Fibroblast of the conjunctiva (primary cell): ENCODE measurements at regions not wholly inside any gene's neighbourhood (a gene's known extent, or its start where the extent isn't known, plus 50 kb on each side); places are given as distances from the start of the nearest gene placed in this dataset.
"Not testable (repeated sequence)": the region's sequence is repeated elsewhere in the genome, so short reads cannot be mapped to it uniquely, and the experiment has no call there.

Experiments
- DNase-seq: peaks from one replicate; pipeline ENCODE4 v3.0.0-alpha.2; 2010; ENCODE audit warnings: low read depth

DNA sequence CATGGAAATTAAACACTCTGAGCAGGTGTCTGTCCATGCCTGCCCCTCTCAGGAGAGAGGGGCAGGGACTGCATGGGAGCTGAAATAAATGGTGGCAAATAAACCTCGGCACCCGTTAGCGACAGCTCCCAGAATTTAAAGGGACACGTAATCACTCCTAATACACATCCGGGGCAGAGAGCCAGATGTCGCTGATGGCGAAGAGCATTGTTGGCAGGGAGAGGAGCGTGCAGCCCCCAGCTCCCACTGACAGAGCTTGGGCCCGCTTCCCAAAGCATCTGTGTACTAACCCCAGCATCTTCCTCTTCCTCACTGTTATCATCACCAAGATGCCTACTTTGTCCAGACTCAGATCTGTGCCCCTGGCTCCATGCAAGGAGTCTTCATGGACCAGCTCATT is 85.8 kb downstream of the IRX5 start:
- DNase-seq, result no peak

DNA sequence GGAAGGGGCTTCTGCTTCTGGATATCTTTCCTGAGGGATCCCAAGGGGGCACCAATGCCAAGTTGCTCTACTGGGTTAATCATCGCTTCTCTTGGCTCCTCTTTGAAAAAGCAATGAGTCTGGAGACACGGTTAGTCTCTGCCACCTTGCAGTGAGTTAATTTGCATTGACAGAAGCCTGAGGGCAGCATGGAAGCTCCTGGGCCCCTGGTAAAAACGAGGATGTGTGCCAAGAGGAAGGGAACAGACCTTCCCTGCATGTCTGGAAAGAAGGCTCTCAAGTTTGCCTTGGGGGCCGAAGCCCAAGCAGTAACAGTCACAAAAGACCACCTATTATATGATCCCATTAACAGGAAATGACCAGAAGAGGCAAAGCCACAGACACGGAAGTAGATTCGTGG is 86.7 kb downstream of the IRX5 start:
- DNase-seq, result no peak

DNA sequence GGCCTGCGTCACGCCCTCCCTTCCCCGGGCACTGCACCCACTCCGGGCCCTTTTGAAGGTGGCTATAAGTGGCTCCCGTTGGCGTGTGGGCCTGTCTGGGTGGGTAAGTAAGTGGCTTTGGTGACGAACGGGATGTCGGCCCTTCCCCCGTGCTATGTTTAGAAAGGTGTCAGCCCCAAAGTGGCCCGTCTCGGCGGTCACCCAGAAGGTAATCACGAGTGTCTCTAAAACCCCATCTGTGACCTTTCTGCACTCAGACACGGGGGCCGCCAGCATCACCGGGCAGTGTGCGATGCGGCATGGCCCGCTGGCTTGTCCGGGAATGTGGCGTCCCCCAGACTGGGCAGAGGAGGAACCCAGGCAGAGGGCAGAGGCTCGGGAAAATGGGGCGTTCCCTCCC is 88.2 kb downstream of the IRX5 start:
- DNase-seq, result no peak

DNA sequence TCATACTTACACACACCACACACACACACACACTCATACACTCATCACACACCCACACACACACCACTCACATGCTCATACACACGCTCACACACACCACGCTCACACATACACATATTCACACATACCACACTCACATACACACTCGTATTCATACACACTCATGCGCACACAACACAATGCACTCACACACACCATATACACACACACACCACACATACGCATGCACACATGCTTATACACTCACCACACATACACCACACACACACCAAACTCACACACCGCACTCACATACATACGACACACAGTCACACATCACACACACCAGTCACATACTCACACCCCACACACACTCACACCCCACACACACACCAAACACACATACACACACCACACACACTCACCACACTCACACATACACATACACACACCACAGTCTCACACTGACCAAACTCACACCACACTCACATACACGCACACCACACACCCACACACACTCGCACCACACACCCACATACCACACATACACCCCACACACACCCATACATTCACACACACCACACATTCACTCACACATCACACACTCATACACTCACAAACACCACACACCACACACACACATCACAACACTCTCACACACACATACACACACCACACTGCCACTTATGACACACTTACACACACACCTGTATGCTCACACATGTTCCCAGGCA is 88.9 kb downstream of the IRX5 start:
- DNase-seq, result no peak

DNA sequence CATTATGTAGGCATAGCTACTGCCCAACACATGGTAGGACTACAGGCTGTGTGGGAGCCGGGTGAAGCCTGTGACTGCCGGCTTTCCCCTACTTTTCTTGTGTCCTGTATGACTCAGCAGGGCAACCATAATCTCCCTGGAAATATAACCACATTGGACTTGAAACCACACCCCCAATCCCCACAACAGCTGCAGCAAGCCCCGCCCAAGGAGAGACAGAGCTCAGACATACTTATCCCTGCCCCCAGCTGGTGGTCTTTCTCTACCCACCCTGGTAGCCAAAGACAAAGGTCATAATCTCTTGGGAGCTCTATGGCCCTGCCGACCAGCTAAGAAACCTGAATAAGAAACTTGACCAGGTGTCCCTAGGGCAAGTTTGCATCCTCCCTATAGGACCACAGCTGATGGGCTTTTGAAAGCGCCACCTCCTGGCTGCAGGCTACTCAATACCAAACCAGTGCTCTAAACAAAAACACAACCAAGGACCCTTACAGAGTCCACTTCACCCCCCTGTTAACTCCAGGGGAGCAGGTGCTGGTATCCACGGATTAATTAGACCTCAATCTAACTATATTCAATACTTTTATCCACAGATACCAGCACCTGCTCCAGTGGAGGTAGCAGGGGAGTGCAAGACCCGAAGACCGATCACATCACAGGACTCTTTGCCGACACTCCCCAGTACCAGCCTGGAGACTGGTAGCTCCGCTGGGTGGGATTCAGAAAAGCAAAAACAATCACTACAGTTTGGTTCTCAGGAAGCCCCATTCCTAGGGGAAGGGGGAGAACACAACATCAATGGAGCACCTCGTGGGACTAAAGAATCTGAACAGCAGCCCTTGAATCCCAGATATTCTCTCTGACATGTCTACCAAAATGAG is 91.2 kb downstream of the IRX5 start:
- no peak for DNase-seq

DNA sequence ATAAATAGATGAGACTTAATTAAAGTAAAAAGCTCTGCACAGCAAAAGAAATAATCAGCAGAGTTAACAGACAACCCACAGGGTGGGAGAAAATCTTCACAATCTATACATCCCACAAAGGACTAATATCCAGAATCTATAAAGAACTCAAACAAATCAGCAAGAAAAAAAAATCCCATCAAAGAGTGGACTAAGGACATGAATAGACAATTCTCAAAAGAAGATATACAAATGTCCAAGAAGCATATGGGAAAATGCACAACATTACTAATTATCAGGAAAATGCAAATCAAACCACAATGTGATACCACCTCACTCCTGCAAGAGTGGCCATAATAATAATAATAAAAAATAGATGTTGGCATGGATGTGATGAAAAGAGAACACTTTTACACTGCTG is 96.6 kb downstream of the IRX5 start:
- not testable (repeated sequence) for DNase-seq

DNA sequence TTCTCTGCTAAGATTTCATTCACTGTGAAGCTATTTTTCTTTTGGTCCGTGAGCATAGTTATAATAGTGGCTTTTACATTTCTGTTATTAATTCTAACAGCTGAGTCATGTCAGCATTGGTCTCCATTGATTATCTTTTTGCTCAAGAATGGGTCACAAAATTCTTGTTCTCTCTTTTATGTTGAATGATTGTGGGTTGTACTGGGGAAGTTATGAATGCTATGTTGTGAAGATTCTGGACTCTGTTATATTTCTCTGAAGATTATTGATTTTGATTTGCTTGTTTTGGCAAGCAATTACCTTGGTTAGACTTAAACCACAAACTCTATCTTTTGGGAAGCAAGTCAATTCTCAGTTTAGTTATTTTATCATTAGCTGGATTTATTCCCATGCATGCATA is 98.8 kb downstream of the IRX5 start:
- DNase-seq, result no peak

DNA sequence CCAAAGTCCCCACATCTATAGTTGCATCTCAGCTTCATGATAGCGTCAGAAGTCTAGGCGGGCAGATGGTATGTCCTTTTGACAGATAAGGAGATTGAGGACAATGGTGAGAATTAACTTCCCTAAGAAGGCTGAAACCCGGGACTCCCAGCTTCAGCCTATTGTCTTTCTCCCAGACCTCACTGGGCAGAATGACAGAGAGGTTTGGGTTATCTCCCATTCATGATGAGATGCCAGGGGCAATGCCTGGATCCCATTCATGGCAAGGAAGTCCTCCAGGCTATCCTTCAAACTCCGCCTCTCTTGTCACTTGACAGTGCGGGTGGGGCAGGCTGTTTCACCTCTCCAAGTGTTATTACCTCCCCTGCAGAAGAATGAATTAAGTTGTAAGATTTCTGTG is 100.3 kb downstream of the IRX5 start:
- DNase-seq, result no peak

DNA sequence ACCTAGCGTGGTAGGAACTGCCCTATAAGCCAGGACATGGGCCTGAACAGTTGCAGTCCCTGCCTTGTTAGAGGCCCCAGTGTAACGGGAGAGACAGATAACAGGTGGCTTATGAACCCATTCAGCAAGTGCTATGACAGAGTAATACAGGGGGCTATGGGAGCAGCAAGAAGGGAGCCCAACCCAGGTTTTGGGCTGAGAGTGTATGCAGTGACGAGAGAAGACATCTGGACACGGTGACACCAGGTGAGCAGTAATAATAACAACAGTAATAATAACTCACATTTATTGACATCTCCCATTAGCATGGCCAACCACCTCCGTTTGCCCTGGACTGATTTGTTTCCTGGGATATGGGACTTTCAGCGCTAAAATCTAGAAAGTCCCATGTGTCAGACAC is 100.8 kb downstream of the IRX5 start:
- no peak for DNase-seq

DNA sequence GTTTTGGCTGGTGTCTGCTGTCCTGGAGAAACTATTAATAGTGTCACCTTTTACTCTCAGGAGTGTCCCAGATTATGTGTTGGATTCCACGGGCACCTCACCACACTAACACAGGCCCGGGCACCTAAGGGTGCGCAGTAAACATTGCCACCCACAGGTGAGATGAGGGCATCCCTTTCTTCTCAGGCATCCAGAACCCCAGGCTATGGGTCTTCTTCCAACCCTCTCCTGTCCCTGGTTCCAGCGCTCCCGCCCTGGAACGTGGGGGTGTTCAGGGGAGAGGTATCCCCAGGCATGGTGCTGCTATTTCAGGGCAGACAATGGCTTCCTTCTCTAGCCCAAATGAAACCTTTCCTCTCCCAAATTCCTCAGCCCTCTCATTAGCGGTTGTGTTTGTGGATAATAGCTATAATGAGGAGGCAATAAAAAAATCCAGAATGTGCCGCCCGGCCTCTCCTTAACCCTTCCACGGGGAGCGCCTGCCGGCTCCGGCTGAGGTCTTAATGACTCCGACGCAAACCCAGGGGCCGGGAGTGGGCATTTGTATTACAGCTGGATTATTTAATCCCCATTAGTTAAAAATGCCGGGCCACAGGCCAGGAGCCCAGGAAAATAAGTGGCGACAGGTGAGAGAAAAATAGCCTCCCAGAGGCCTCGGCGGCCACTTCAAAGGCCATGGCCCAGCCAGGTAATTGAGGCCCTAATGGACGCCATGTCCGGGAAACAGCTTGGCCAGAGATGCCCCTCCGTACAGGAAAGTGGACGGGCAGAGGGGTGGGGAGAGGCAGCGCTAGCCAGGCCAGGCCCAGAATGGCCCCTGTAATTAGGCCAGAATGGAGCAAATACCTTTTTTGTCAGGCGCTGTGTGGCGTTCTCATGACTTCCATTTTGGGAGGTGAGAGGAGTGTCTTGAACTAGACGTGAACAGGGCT is 102.8 kb downstream of the IRX5 start:
- no peak for DNase-seq

DNA sequence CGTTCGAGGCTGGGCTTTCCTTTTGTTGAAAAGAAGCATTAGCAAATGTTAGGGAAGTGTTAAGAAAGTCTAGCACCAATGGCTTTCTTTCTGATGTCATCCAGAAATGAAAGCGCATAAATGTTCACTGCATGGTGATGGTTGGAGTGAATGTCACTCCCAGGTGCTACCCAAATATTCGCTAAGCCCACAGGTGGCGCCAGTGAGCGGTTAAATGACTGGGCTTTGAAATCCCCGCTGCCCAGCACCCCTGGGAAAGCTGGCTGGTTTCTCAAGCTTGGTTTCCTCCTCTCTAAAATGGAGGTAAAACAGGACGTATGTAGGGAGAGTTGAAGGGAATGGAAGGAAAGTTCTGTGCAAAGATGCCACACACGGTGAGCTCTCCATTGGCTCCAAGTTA is 104.4 kb downstream of the IRX5 start:
- no peak for DNase-seq

DNA sequence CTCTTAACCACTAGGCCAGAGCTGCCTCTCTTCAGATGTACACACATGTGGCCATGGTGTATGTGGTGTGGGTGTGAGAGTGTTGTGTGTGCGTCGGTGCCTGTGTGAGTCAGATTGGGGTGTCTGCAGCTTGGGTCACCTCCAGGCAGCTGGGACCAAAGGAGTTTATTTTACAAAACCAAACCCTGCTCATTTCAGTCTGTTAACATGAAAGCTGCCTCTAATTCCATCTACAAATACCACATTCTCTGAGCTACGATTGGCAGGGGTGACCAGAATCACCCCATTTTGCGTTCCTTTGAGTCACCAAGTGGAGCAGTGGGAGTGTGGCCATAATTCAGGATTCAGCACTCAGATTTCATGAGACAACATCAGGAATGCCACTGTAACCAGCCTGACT is 105.3 kb downstream of the IRX5 start:
- DNase-seq, result no peak

DNA sequence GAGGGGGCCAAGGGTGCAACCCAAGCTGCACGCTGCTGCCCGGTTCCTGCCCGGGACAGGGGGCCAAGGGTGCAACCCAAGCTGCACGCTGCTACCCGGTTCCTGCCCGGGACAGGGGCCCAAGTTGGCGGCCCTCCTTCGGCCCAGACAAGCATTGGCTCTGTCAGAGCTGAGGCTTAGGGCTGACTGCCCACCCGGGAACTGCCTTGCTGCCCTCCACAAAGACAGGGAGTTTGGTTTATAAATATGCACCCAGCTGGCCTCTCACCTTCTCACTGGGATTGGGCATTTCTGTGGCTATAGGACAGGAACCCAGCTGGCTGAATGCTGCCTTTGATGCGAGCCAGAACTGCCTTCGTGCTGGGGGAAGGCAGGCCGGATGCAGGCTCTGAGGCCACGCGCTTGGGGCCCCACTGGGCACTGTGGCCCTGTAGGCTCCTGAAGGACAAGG is 105.7 kb downstream of the IRX5 start:
- DNase-seq, result no peak

DNA sequence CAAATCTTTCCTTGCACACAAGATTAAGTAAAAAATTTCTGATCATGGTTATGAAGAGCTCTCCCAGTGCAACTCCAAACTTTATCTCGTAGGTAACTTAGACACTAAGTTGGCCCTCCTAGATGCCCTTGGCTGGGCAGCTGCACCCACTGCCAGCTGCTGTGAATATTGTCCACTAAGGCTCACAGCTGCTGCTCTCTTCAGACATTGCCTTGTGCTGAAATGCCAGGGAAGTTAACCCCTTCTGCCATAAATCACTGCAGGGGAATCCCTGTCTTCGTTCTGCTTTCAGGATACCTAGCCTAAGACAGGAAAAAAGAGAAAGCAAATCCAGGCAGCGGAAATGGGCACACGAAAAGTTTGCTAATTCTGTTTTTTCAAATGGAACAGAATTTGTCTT is 106.4 kb downstream of the IRX5 start:
- DNase-seq, result no peak

DNA sequence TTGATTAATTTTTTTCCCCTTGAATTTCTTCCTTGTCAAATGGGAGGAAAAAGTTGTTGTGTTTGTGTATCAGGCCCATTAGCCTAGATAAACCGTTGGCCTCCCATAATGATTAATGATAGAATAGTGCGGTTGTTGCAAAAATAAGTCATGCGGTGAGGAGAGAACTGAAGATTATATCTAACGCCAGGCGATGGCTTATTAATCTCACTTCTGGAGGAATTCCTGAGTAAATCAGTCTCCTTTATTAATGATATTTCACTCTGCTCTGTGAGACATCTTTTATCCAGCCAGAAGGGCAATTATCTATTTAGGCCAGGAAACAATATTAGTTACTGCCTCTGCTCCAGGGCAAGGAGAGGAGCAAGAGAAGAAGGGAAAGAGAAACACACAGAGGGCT is 107.3 kb downstream of the IRX5 start:
- no peak for DNase-seq

DNA sequence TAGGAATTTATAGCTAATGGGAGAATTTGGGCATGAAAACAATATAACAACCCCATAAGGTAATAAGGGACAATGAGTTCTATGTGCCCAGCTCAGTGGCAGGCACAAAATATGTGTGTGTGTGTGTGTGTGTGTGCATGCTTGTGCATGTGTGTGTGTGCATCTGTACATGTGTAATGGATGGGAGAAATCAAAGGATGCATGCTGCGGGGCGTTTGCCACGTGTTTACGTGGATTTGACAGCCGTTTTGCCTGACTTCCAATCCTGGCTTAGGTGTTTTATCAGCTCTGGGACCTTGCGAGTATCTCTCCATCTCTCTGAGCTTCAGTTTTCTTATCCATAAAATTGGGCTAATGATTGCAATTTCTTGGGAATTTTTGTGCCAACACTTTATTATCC is 108.4 kb downstream of the IRX5 start:
- DNase-seq, result no peak

DNA sequence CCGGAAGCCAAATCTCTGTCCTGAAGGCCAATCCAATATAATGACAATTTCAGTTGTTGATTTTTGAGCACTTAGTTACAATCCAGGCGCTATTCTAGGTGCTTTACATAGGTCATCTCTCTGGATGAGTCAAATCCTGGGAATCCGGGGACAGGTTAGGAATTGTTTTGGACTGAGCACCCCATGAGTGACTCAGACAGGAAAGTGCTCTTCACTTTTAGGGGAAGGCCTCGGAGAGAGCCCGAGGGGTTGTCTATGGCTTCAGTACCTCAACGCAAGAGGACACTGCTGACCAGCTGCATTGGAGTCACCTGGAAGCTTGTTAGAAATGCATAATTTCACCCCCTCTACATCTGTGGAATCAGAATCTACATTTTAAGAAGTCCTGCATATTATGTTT is 108.8 kb downstream of the IRX5 start:
- no peak for DNase-seq

DNA sequence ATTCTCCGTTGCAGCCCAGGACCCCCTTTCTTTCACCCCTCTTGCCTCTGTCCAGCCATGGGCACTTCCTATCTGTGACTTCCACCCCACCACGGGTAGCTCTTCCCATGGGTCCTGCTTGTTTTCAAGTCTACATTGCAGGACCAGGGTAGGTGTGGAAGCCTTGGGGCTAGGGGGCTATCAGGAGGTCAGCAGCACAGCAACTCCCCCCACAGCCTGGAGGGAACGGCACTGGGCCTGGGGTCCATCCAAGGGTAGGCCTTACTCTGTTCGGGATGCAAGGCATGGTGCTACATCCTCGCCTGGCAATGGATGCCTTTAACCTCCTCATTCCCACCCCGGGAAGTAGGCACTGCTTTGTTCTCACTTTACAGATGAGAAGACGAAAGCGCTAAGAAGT is 109.3 kb downstream of the IRX5 start:
- no peak for DNase-seq

DNA sequence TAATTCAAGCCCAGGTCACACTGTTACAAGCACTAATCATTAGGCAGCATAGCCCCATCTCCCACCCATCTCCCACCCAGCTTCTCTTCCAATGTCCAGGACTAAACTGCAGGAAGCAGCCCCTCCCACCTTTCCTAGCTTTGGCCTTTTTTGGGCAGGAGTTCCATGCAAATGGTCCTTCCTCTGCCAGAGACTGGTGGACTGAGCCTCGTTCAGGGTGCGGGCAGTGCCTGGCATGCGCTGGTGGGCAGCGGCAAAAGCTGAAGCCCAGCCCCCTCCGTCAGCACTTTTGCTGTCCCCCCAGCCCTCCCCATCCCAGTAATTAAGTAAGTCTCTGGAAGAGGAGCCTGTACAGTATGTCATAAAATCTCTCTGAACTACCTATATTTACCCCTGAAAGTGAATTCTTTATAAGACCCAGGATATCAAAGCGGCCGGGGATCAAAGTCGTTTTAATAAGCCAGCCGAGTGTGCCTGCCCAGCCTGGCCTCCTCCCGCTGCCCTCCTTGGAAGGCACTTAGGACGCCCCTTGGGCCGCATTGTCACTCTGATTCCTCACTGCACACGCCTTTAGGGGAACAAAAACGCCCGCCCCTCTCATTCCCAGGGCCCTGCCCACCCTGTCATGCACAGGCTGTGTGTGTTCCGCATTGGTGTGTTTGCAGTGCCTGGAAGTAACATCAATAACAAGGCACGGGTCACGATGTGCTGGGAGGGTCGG is 109.9 kb downstream of the IRX5 start:
- DNase-seq, result no peak

DNA sequence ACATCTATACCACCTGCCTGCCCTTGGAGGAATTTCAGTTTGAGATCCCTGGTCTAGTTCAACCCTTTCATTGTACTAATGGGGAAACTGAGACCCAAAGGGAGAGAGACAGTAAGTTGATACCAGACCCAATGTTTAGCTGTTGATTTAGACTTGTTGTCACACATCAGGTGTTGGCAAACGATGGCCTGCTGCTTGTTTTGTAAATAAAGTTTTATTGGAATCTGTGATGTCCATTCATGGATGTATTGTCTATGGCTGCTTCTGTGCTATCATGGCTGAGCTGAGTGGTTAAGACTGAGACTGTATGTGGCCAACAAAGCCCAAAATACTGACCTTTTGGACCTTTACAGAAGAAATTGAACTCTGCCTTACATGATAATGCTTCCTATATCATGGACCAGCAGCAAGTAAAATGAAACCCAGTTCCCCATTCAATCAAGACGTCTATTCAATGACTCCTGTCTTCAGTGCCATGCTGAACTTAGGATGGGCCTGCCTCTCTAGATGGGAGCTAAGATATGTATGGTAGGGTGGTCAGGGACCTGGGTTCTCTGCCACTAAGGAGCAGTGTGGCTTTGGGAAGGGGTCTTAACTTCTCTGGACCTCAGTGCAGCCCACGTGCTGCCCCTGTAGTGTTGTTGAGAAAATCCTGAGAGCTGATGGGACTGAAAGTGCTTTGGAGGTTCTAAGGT is 111.0 kb downstream of the IRX5 start:
- no peak for DNase-seq
